Activated T-cell treated with anti-CD3 and anti-CD28 coated beads, Interleukin-2, amount 50 U/mL, for 72 hours (primary cell): ENCODE measurements at regions not wholly inside any gene's neighbourhood (a gene's known extent, or its start where the extent isn't known, plus 50 kb on each side); places are given as distances from the start of the nearest gene placed in this dataset.

Source experiments
- ATAC-seq, 2 donors: fragments of 150-1000 bp; cut with Tn5 transposase; replicated peaks in 1 of 2; 2 replicates each; pipeline ENCODE4 v1.10.0; 2021; ENCODE audit warnings: moderate library complexity in 2 of 2, mild to moderate bottlenecking in 1 of 2
- DNase-seq, 2 donors: peaks; one replicate each; pipeline ENCODE4 v3.0.0; 2021 to 2022; ENCODE audit warnings: mixed read lengths in 1 of 2
- H3K27ac Mint-ChIP-seq: one replicate; pipeline ENCODE4 v1.8.0; 2022; ENCODE audit warnings: mild to moderate bottlenecking, moderate library complexity, mixed read lengths
- H3K27me3 Mint-ChIP-seq: one replicate; pipeline ENCODE4 v1.8.0; 2022; ENCODE audit warnings: low read depth, mixed read lengths
- H3K36me3 Mint-ChIP-seq, 2 donors: one replicate each; pipeline ENCODE4 v1.8.0; 2022; ENCODE audit warnings: mixed read lengths in 2 of 2, mild to moderate bottlenecking in 1 of 2; ENCODE audit not compliant: insufficient read depth in 2 of 2
- H3K4me1 Mint-ChIP-seq: one replicate; pipeline ENCODE4 v1.8.0; 2022; ENCODE audit warnings: low read depth, mixed read lengths
- H3K4me3 Mint-ChIP-seq, 2 donors: one replicate each; pipeline ENCODE4 v1.8.0; 2022; ENCODE audit warnings: mild to moderate bottlenecking in 2 of 2, mixed read lengths in 2 of 2, moderate library complexity in 2 of 2
- H3K9me3 Mint-ChIP-seq, 2 donors: one replicate each; pipeline ENCODE4 v1.8.0; 2022; ENCODE audit warnings: mixed read lengths in 2 of 2

DNA sequence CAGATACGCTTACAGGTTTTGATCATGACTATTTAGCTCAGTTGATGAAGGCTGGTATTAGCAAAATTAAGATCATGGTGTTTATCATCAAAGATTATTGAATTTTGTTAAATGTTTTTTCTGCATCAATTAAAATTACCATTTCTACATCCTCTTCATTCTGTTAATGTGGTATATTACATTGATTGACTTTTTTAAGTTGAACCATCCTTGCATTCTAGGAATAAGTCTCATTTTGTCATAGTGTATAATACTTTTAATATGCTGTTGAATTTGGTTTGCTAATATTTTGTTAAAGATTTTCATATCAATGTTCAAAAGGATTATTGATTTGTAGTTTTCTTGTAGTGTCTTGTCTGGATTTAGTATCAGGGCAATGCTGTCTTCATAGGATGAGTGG is 142.4 kb downstream of the LYPLAL1 start:
- Mint-ChIP-seq H3K4me1 (no peaks in the 10 kb centered on the region), H3K27me3 (peaks cover 4% of the 10 kb centered on the region)

DNA sequence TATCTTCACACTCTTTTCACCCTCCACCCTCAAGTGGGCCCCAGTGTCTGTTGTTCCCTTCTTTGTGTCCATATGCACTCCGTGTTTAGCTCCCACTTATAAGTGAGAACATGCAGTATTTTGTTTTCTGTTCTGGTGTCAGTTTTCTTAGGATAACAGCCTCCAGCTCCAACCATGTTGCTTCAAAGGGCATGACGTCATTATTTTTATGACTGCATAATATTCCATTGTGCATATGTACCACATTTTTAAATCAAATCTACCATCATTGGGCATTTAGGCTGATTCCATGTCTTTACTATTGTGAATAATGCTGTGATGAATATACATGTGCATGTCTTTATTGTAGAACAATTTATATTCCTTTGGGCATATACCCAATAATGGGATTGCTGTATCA is 140.3 kb downstream of the LYPLAL1 start:
- Mint-ChIP-seq H3K27ac (no peak overlapping the region), H3K4me3 (no peak overlapping the region), H3K36me3 (peaks cover 2 to 3% of the 10 kb centered on the region in 2 donors), H3K9me3 (peaks cover 2 to 4% of the 10 kb centered on the region in 2 donors), H3K4me1 (no peaks in the 10 kb centered on the region), H3K27me3 (no peaks in the 10 kb centered on the region)
- no peak for ATAC-seq
- no peak for DNase-seq

More for the DNA sequence above, 142.4 kb downstream of the LYPLAL1 start:
- H3K9me3 Mint-ChIP-seq = peaks cover 4 to 6% of the 10 kb centered on the region in 2 donors
- H3K36me3 Mint-ChIP-seq = peaks cover 3 to 4% of the 10 kb centered on the region in 2 donors
- no peak overlapping the region for H3K27ac Mint-ChIP-seq
- DNase-seq (no peak), ATAC-seq (no peak)
- no peak overlapping the region for H3K4me3 Mint-ChIP-seq

DNA sequence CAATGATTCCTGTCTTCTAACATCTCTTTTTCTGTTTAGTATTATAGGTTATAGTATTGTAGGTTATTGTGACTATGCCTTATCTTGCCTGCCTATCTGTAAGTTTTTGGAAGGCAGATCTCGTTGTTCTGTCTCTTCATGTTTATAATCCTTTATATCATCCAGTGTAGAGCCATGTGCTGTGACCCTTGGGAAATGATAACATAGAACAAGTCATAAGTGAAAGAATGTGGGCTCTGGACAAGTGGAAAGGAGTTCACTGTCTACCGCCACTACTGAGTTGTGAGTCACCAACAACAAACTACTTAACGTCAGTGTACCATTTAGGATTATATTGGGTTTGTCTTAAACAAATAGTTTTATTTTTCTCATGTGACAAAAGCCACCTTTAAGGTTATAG is 139.3 kb downstream of the LYPLAL1 start:
- DNase-seq (no peak), ATAC-seq (no peak)
- Mint-ChIP-seq H3K27me3 (no peaks in the 10 kb centered on the region), H3K4me3 (no peak overlapping the region), H3K9me3 (peaks cover 2 to 3% of the 10 kb centered on the region in 2 donors), H3K27ac (no peak overlapping the region), H3K36me3 (peaks cover 2% of the 10 kb centered on the region in 2 donors), H3K4me1 (no peaks in the 10 kb centered on the region)

DNA sequence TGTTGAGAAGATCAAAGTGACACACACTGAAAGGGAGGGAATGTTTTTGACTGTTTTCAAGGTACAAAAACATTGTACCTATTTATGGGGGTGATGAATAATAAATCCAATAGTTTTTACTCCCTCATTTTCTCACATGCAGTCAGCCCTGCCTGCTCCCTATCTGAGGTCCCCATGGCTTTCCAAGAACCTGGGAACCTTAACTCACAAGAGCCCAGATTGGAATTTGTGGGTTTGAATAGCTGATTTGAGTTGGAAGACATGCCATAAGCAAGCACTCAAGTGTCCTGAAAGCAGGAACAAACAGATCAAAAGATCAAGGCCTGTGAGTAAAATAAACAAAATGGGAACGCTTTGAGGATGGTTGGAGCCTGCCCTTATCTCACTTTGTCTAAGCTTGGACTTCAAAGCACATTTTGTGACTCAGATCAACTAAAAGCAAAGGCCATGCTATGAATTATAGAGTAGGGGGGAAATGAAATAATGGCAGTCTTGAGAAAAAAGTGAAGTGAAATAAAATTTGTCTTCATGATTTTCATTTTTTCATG is 136.6 kb downstream of the LYPLAL1 start:
- DNase-seq (no peak), ATAC-seq (no peak)
- Mint-ChIP-seq H3K4me1 (no peaks in the 10 kb centered on the region), H3K9me3 (peaks cover 6 to 7% of the 10 kb centered on the region in 2 donors), H3K4me3 (no peak overlapping the region), H3K36me3 (peaks cover 1 to 5% of the 10 kb centered on the region in 2 donors), H3K27me3 (no peaks in the 10 kb centered on the region), H3K27ac (no peak overlapping the region)

DNA sequence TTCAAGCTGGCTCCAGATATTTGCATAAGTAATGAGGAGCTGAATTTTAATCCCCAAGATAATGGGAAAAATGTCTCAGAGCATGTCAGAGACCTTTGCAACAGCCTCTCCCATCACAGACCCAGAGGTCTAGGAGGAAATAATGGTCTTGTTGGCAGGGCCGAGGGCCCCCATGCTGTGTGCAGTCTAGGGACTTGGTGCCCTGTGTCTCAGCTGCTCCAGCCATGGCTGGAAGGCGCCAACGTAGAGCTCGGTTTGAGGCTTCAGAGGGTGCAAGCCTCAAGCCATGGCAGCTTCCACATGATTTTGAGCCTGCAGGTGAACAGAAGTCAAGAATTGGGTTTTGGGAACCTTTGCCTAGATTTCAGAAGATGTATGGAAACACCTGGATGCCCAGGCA is 134.7 kb downstream of the LYPLAL1 start:
- ATAC-seq (no peak), DNase-seq (no peak)
- H3K4me1 Mint-ChIP-seq = no peaks in the 10 kb centered on the region
- no peak overlapping the region for H3K4me3 Mint-ChIP-seq
- H3K9me3 Mint-ChIP-seq = peaks cover 5 to 6% of the 10 kb centered on the region in 2 donors
- H3K27me3 Mint-ChIP-seq = no peaks in the 10 kb centered on the region
- H3K36me3 Mint-ChIP-seq = peaks cover 1 to 3% of the 10 kb centered on the region in 2 donors
- no peak overlapping the region for H3K27ac Mint-ChIP-seq

DNA sequence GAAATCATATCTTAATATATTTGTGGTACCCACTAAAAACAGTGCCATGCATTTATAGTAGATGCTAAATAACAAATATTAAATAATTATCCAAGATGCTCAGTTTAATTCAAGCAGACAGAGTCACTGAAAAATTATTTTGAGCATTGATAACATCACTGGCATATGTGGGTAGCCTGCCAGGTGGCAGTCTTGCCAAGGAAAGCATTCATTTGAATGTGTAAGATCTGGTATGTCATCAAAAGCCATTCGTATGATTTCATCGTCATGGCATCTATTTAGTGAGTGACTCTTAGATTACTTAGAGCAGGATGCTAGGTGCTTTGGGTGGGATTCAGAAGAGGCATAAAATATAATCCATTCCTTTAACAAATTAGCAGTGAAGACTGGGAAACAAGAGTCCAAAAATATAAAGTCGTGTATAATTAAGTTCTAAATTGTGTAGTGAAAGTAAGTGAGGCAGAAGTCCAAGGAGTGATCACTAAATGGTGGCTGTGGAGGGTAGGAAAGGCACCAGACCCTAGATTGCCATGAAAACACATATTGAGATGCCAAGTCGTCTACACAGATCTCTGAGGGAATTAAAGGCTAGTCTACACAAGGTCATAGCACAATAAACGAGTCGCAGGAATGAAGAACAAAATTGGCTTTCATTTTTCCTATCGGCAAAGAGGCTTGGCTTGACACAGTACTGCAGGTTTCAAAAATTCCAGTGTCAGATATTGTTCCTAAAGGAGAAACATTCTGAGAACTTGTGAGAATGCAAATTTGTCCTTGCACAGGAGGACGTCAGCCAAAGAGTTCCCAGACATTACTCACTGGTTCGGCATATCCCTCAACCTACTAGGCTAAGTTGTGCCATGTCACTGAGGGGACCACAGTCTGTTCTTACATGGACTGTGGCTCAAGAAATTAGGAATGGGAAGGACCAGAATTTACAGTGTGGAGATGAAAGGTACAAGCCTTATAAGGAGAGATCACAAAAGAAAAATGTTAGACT is 130.8 kb downstream of the LYPLAL1 start:
- H3K27me3 Mint-ChIP-seq = no peaks in the 10 kb centered on the region
- ATAC-seq = no peak
- H3K36me3 Mint-ChIP-seq = peaks cover 1 to 3% of the 10 kb centered on the region in 2 donors
- no peak for DNase-seq
- peaks cover 4 to 5% of the 10 kb centered on the region in 2 donors for H3K9me3 Mint-ChIP-seq
- H3K4me1 Mint-ChIP-seq = no peaks in the 10 kb centered on the region
- no peak overlapping the region for H3K4me3 Mint-ChIP-seq
- no peak overlapping the region for H3K27ac Mint-ChIP-seq

DNA sequence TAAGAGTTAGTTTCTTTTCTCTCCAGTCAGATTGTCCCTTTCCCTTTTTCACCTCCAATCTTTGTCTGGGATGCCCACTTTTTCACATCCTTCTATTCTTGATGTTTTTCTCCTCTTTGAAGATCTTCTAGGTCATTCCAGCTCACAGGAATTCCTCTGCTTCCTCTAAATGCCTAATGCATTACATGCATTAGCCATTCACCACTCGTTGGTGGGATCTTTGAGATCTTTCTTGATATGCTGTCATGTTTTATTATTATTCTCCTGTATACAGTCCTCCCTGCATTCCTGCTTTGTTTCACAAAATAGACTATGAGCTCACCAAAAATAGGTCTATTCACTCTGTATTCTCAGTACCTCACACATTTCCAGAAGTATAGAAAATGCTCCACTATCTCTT is 129.0 kb downstream of the LYPLAL1 start:
- Mint-ChIP-seq H3K27ac (no peak overlapping the region), H3K27me3 (no peaks in the 10 kb centered on the region), H3K4me1 (no peaks in the 10 kb centered on the region), H3K4me3 (no peak overlapping the region), H3K36me3 (peaks cover 0 to under 1% of the 10 kb centered on the region in 2 donors), H3K9me3 (peaks cover under 1 to 4% of the 10 kb centered on the region in 2 donors)
- ATAC-seq (no peak), DNase-seq (no peak)

DNA sequence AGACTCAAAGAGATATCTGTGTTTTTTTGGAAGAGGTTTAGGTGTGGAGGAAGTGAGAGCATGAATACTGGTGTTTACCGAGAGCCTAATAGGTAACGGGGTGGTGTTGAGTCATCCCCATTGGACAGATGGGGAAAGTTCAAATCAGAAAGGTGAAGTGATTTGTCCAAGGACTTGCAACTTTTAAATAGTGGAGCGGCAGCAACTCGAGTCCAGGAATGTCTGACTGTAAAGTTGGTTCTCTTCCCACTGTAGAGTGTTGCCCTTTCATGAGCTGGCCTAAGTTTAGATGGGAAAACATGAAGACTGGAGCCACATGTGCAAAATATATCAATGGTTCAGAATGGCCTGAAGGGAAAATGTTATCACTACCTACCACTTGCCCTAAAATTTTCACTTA is 125.7 kb downstream of the LYPLAL1 start:
- Mint-ChIP-seq H3K4me3 (no peak overlapping the region), H3K27me3 (no peaks in the 10 kb centered on the region), H3K4me1 (no peaks in the 10 kb centered on the region), H3K9me3 (no peaks in the 10 kb centered on the region), H3K27ac (no peak overlapping the region), H3K36me3 (peaks cover 0 to 1% of the 10 kb centered on the region in 2 donors)
- no peak for DNase-seq
- ATAC-seq = no peak

DNA sequence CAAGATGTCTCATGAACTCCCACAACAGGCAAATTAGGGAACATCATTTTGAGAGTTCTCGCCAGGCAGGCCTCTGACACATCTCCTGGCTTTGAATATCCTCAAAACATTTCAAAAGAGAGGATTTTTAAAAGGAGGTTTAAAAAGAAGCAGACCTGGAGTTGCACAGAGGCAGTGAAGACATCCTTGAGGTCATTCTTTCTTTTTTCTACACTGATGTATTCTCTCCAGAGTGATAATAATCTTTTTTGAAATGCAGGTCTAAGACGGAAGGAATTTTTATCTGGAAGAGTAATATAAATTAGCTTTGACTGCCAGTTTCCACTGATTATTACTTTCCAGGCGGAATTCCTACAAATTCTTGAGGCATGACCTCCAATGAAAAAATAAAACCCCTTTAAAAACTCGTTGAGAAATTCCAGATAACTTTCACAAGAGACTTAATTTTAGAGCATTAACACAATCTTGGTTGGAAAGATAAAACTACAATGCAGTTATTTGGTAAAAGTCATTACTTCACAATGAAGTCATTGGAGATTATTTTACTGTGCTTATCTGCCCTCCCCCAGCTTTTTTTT is 125.0 kb downstream of the LYPLAL1 start:
- no peak for DNase-seq
- H3K27me3 Mint-ChIP-seq = no peaks in the 10 kb centered on the region
- H3K9me3 Mint-ChIP-seq = no peaks in the 10 kb centered on the region
- H3K4me3 Mint-ChIP-seq = no peak overlapping the region
- H3K4me1 Mint-ChIP-seq = no peaks in the 10 kb centered on the region
- H3K36me3 Mint-ChIP-seq = peaks cover 0 to 1% of the 10 kb centered on the region in 2 donors
- H3K27ac Mint-ChIP-seq = no peak overlapping the region
- no peak for ATAC-seq

DNA sequence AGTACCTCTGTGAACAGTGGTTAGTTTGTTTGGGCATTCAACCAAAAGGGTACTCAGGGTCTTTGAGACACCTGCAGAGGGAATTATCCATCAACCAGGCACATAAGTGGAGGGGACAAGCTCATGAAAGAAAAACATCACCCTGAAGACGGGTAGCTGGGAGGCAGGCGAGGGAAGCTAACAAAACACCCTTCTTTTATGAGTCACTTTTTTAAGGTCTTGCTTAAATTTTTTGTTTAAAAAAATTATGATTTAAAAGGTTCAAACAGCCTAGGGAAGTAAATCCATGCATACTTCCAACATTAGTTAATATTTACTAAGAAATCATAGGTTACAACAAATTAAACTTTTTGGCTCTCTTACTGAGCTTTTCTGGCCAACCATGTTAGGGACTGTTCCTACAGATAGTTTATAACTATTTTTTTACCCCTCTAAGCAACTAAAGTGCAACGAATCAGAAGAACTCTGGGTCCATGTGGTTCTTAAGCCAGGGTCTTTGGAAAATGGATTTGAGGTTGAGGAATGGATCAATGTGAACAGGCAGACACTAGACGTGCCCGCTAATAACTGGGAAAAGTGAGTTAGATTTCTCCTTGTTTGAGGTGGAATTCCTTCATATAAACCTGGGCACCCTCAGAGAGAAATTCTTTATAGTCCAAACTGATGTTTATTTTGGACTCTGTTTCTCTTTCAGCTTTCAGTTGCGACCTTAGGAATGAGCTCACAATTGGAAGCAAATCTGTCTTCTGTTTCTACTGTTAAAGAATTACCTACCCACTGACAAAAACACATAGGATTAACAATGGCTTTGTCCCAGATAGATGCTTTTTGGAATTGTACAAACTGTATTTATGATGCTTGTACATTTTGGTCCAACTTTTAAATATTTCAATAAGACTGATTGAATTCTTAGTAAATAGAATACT is 123.0 kb downstream of the LYPLAL1 start:
- no peak overlapping the region for H3K27ac Mint-ChIP-seq
- H3K27me3 Mint-ChIP-seq = no peaks in the 10 kb centered on the region
- DNase-seq = no peak
- H3K4me3 Mint-ChIP-seq = no peak overlapping the region
- H3K4me1 Mint-ChIP-seq = no peaks in the 10 kb centered on the region
- no peaks in the 10 kb centered on the region for H3K9me3 Mint-ChIP-seq
- H3K36me3 Mint-ChIP-seq = peaks cover 0 to 1% of the 10 kb centered on the region in 2 donors
- no peak for ATAC-seq

DNA sequence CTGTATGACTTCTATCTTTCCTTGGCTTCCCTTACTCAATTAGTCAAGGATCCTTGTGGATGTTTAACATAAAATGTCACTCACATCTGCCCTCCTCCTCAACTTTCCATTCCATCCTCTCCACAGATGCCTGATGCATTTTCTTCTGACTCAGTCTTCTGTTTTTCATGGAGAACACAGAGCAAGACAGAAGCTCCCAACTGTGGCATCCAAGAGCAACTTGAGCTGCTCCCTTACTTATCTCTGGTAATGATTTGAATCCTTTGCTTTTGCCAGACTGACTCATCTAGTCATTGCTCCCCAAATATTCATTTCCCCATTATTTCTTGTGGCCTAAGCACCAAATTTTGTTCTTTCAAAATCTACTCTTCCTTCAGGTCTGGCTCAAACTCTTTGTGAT is 120.6 kb downstream of the LYPLAL1 start:
- no peak overlapping the region for H3K4me3 Mint-ChIP-seq
- no peaks in the 10 kb centered on the region for H3K9me3 Mint-ChIP-seq
- ATAC-seq (no peak), DNase-seq (no peak)
- no peaks in the 10 kb centered on the region for H3K4me1 Mint-ChIP-seq
- peaks cover 0 to 1% of the 10 kb centered on the region in 2 donors for H3K36me3 Mint-ChIP-seq
- no peaks in the 10 kb centered on the region for H3K27me3 Mint-ChIP-seq
- no peak overlapping the region for H3K27ac Mint-ChIP-seq

DNA sequence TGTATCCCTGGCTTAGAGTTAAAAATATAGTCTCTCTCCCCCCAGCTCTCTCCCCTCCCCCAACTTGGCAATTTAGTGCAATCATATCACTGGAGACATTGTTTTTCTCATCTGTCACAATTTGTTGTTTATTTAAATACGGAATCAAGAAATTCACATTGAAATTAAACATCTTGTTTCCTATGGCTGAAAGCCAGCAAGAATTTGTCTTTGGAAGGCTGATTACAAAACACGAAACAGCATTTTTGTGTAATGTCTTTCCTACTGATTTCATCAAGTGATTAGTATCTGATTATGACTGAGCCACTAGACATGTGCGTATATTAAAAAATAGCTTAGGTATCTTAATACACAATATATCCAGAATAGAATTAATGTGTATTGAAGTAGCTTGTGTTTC is 119.7 kb downstream of the LYPLAL1 start:
- Mint-ChIP-seq H3K27ac (no peak overlapping the region), H3K4me3 (no peak overlapping the region), H3K4me1 (no peaks in the 10 kb centered on the region), H3K9me3 (no peaks in the 10 kb centered on the region), H3K27me3 (no peaks in the 10 kb centered on the region), H3K36me3 (peaks cover 0 to 1% of the 10 kb centered on the region in 2 donors)
- ATAC-seq = no peak
- no peak for DNase-seq
